ENCODE measurements at regions not wholly inside any gene's neighbourhood (a gene's known extent, or its start where the extent isn't known, plus 50 kb on each side); places are given as distances from the start of the nearest gene placed in this dataset.

DNA sequence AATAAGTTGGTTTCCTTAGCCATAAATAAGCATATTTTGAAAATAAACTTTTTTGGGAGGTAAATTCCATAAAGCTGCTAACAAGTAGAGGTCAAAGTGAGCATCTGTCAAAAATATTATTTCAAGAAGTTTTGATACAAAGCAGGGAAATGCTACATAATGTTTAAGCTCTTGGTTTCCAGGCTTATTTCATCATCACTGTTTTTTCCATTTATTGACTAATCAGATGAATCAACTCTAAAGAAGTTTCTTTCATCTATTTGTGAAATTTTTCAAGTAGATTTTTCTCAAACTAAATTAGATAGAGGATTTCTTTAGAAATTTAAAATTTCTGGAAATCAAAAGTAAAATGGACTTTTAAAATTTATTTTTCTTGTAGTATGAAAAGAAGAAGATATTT is 89.5 kb upstream of the TBX18 start:
- Histone ChIP-seq H4K20me1 (ENCODE audit: control insufficient read depth, insufficient read depth, insufficient read length) (no peaks in the 10 kb centered on the region), H3K56ac (ENCODE audit: insufficient read length, low read depth, low read length) (no peak overlapping the region), H3K9me3 (ENCODE audit: control insufficient read depth, low read depth, low read length) (no peaks in the 10 kb centered on the region), H4K5ac (ENCODE audit: insufficient read length, low read depth, low read length) (no peak overlapping the region), H3K79me1 (ENCODE audit: insufficient read depth, low read depth, low read length, poor library complexity, severe bottlenecking) (no peaks in the 10 kb centered on the region), H3K4ac (ENCODE audit: low read depth, low read length) (no peak overlapping the region), H3K4me2 (ENCODE audit: insufficient read depth, insufficient read length, low read length) (no peak overlapping the region), H3K23ac (ENCODE audit: insufficient read length, low read depth, low read length) (no peak overlapping the region), H3K18ac (ENCODE audit: insufficient read length, low read depth, low read length) (no peak overlapping the region), H2BK120ac (ENCODE audit: low read depth, low read length, poor library complexity, severe bottlenecking) (no peak overlapping the region), H3K23me2 (ENCODE audit: insufficient read length, low read depth, low read length, poor library complexity, severe bottlenecking) (no peaks in the 10 kb centered on the region), H3K79me2 (ENCODE audit: insufficient read depth, low read length) (no peaks in the 10 kb centered on the region), H3T11ph (ENCODE audit: low read length) (no peak overlapping the region), H2BK15ac (ENCODE audit: low read depth, low read length) (no peak overlapping the region), H2AFZ (ENCODE audit: low read length) (no peak overlapping the region), H2BK5ac (ENCODE audit: insufficient read length, low read length) (no peak overlapping the region), H2BK20ac (ENCODE audit: low read depth, low read length, poor library complexity, severe bottlenecking) (no peak overlapping the region), H4K91ac (ENCODE audit: insufficient read length, low read depth, low read length) (no peak overlapping the region), H3K27ac (ENCODE audit: insufficient read length, low read depth, low read length) (no peak overlapping the region), H2AK5ac (ENCODE audit: insufficient read length, low read length) (no peak overlapping the region), H2BK12ac (ENCODE audit: insufficient read length, low read depth, low read length) (no peak overlapping the region), H4K8ac (replicated peaks; ENCODE audit: insufficient read length, low read depth, low read length) (no peak overlapping the region), H3K27me3 (ENCODE audit: insufficient read depth, low read length) (no peaks in the 10 kb centered on the region), H3K14ac (ENCODE audit: insufficient read depth, low read length) (no peak overlapping the region), H3K4me1 (ENCODE audit: insufficient read depth, low read length) (no peaks in the 10 kb centered on the region), H3K9ac (ENCODE audit: extremely low read depth, insufficient read length, low read length) (no peak overlapping the region)
- no peaks in the 10 kb centered on the region for H3K36me3 Mint-ChIP-seq (ENCODE audit: insufficient read depth in 1 of 3, low read depth in 3 of 3)
- no peak overlapping the region for H3K27ac Mint-ChIP-seq
- no peak for DNase-seq
- H3K4me1 Mint-ChIP-seq, result no peaks in the 10 kb centered on the region
- no peaks in the 10 kb centered on the region for H3K9me3 Mint-ChIP-seq
- no peak overlapping the region for H3K4me3 Mint-ChIP-seq
- 0 out of 2 replicates have a peak, but pooled peaks cover 1% of the 10 kb centered on the region for H3K27me3 Mint-ChIP-seq (ENCODE audit: low read depth)
- TF ChIP-seq, protein P1, sequence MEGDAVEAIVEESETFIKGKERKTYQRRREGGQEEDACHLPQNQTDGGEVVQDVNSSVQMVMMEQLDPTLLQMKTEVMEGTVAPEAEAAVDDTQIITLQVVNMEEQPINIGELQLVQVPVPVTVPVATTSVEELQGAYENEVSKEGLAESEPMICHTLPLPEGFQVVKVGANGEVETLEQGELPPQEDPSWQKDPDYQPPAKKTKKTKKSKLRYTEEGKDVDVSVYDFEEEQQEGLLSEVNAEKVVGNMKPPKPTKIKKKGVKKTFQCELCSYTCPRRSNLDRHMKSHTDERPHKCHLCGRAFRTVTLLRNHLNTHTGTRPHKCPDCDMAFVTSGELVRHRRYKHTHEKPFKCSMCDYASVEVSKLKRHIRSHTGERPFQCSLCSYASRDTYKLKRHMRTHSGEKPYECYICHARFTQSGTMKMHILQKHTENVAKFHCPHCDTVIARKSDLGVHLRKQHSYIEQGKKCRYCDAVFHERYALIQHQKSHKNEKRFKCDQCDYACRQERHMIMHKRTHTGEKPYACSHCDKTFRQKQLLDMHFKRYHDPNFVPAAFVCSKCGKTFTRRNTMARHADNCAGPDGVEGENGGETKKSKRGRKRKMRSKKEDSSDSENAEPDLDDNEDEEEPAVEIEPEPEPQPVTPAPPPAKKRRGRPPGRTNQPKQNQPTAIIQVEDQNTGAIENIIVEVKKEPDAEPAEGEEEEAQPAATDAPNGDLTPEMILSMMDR (conservative IDR thresholded peaks at IDR 0.05), result no peak

All from H9 (cell line).